Activated CD8-positive, alpha-beta T cell treated with anti-CD3 and anti-CD28 coated beads for 36 hours (primary cell): ENCODE measurements at regions not wholly inside any gene's neighbourhood (a gene's known extent, or its start where the extent isn't known, plus 50 kb on each side); places are given as distances from the start of the nearest gene placed in this dataset.

Experiments
- ATAC-seq: fragments of 200-7000 bp; cut with Tn5 transposase; one replicate; pipeline ENCODE4 v1.10.0; 2021; ENCODE audit warnings: mild to moderate bottlenecking, moderate library complexity
- CTCF ChIA-PET: fragments of 350-600 bp; sonication (Branson Sonifier 250); formaldehyde crosslinking; loops from one replicate; lab custom pipeline; 2021; ENCODE audit warnings: antibody characterized with exemption; lab: Charles Lee
- POLR2A ChIA-PET: fragments of 350-600 bp; sonication (Branson Sonifier 250); formaldehyde crosslinking; loops from one replicate; lab custom pipeline; 2021; ENCODE audit warnings: antibody characterized with exemption; lab: Charles Lee
- DNase-seq: peaks from one replicate; pipeline ENCODE4 v3.0.0-alpha.2; 2020
- H3K27ac Mint-ChIP-seq: one replicate; pipeline ENCODE4 v1.8.0; 2021; ENCODE audit warnings: mild to moderate bottlenecking, mixed read lengths
- H3K27me3 Mint-ChIP-seq: one replicate; pipeline ENCODE4 v1.8.0; 2021; ENCODE audit warnings: mixed read lengths
- H3K36me3 Mint-ChIP-seq: one replicate; pipeline ENCODE4 v1.8.0; 2021; ENCODE audit warnings: low read depth, mixed read lengths
- H3K4me1 Mint-ChIP-seq: one replicate; pipeline ENCODE4 v1.8.0; 2021; ENCODE audit warnings: low read depth, mixed read lengths
- H3K4me3 Mint-ChIP-seq: one replicate; pipeline ENCODE4 v1.8.0; 2021; ENCODE audit warnings: mild to moderate bottlenecking, moderate library complexity, mixed read lengths
- H3K9me3 Mint-ChIP-seq: one replicate; pipeline ENCODE4 v1.8.0; 2021; ENCODE audit warnings: mixed read lengths
- intact Hi-C: fragments of 100-400 bp; cut with micrococcal nuclease; formaldehyde crosslinking; loops from one replicate; pipeline ENCODE4 v1.10.0; 2022
- TF ChIP-seq, protein P1 (sequence below): fragments of 200-600 bp; IDR thresholded peaks from one replicate; pipeline ENCODE4 v1.8.0; 2022; ENCODE audit warnings: antibody characterized with exemption, mild to moderate bottlenecking

DNA sequence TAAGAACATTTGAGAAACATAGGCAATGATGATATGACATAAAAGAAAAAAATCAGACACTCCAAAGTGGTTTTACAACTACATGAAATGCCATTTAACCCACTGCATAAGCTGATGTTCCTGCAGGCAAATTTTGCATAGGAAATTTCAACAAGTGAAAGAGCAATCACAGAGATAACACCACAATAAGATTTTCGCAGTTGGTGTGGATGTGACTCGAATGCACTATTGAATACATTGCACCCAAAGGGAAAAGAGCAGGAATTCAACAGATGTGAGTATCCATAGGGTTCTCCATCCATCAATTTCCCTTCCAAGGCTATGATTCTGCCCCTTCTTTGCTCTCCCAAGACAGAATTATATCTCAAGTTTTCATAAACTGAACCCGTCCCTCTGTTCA is 456.1 kb downstream of the RAP2B start:
- H3K4me3 Mint-ChIP-seq, result no peak overlapping the region
- H3K36me3 Mint-ChIP-seq, result peaks cover 8% of the 10 kb centered on the region
- CTCF ChIA-PET, result no interaction called here
- DNase-seq, result no peak
- peaks cover 18% of the 10 kb centered on the region for H3K4me1 Mint-ChIP-seq
- no peak overlapping the region for H3K27ac Mint-ChIP-seq
- H3K27me3 Mint-ChIP-seq, result no peaks in the 10 kb centered on the region
- TF ChIP-seq, protein P1, sequence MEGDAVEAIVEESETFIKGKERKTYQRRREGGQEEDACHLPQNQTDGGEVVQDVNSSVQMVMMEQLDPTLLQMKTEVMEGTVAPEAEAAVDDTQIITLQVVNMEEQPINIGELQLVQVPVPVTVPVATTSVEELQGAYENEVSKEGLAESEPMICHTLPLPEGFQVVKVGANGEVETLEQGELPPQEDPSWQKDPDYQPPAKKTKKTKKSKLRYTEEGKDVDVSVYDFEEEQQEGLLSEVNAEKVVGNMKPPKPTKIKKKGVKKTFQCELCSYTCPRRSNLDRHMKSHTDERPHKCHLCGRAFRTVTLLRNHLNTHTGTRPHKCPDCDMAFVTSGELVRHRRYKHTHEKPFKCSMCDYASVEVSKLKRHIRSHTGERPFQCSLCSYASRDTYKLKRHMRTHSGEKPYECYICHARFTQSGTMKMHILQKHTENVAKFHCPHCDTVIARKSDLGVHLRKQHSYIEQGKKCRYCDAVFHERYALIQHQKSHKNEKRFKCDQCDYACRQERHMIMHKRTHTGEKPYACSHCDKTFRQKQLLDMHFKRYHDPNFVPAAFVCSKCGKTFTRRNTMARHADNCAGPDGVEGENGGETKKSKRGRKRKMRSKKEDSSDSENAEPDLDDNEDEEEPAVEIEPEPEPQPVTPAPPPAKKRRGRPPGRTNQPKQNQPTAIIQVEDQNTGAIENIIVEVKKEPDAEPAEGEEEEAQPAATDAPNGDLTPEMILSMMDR, result no peak
- intact Hi-C loops, result no loop called here
- POLR2A ChIA-PET, result no interaction called here
- ATAC-seq, result no peak
- peaks cover 8% of the 10 kb centered on the region for H3K9me3 Mint-ChIP-seq

DNA sequence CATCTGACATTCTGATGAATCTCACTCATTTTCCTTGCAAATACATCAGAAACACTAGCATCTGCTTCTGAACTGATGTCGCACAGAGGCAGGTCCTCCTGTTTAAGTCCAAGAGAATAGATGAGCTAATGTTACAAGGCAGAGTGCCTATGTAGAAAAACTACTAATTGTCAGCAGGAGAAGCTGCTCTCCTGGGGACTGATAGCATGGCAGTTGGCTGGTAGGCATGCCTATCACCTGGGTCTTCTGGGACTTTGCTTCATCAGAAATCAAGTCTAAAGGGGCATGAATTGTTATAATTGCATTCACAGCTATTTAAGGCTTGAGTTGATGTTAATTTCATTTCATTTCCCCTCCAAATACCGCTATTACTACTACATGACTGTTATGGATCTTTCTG is 457.2 kb downstream of the RAP2B start:
- H3K36me3 Mint-ChIP-seq, result peaks cover 12% of the 10 kb centered on the region
- peaks cover 11% of the 10 kb centered on the region for H3K9me3 Mint-ChIP-seq
- H3K27ac Mint-ChIP-seq, result no peak overlapping the region
- intact Hi-C loops, result no loop called here
- POLR2A ChIA-PET, result no interaction called here
- DNase-seq (no peak), ATAC-seq (no peak)
- H3K4me1 Mint-ChIP-seq, result peaks cover 28% of the 10 kb centered on the region
- H3K4me3 Mint-ChIP-seq, result no peak overlapping the region
- TF ChIP-seq, protein P1, result no peak
- H3K27me3 Mint-ChIP-seq, result no peaks in the 10 kb centered on the region
- CTCF ChIA-PET, result no interaction called here

DNA sequence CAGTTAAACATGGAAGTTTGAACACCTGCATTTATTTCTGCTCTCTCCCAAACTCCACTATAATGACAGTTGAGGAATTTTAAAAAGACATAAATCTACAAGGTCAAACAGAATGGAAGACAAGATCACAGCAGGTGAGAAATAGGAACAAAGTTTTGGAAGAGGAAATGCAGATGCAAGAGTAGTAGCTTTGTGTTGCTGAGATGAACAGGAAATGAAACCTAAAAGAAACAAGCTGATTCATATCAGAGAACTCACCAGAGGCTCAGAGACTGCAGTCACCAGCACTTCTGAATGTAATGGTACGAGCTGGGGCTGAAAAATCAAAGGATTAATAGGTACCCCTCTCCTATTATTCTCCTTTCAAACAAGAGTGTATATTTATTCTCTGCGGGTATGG is 459.9 kb downstream of the RAP2B start:
- Mint-ChIP-seq H3K9me3 (peaks cover 15% of the 10 kb centered on the region), H3K4me3 (peak overlapping the region; percentile 15), H3K4me1 (peaks cover 51% of the 10 kb centered on the region), H3K27me3 (no peaks in the 10 kb centered on the region), H3K27ac (peak overlapping the region; percentile 70), H3K36me3 (peaks cover 17% of the 10 kb centered on the region)
- DNase-seq (peak; percentile 35), ATAC-seq (peak; percentile 70)
- intact Hi-C loops, result loop anchor here (10.0 kb wide), 2 partner anchors 337 to 457 kb away; partner anchors contain the start of gene RAP2B
- TF ChIP-seq, protein P1, result no peak
- ChIA-PET POLR2A (no interaction called here), CTCF (interaction anchor here (1.0 to 1.6 kb wide), 4 partner anchors 8 to 144 kb away, joined by 3 read pairs; no protein-coding TSS in a partner anchor)

DNA sequence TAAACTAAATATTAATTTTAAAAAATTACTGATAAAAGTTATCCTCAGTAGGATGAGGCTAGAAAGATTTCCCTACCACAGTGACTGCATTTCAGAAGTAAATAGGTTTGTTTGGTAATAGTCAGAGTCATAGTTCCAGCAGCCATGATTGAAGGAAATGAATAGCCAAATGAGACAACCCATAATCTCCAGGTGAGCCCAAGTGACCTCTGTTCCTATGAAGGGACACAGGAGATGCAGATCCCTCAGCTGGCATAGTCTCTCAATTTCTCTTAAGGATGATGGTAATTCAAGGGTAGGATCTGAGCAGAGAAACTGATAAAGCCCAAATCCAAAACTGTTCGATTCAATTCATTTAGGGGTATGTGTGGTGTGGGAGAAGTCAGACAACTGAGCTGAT is 461.8 kb downstream of the RAP2B start:
- CTCF ChIA-PET, result no interaction called here
- TF ChIP-seq, protein P1, result no peak
- POLR2A ChIA-PET, result interaction anchor here (0.9 kb wide), 1 partner anchor 20 kb away, joined by 3 read pairs; no protein-coding TSS in a partner anchor
- no peak overlapping the region for H3K4me3 Mint-ChIP-seq
- peaks cover 15% of the 10 kb centered on the region for H3K9me3 Mint-ChIP-seq
- intact Hi-C loops, result loop anchor here (10.0 kb wide), 2 partner anchors 339 to 459 kb away; partner anchors contain the start of gene RAP2B
- no peaks in the 10 kb centered on the region for H3K27me3 Mint-ChIP-seq
- peaks cover 17% of the 10 kb centered on the region for H3K36me3 Mint-ChIP-seq
- H3K27ac Mint-ChIP-seq, result peak overlapping the region; percentile 90
- no peak for DNase-seq
- ATAC-seq, result peak; percentile 6
- H3K4me1 Mint-ChIP-seq, result peaks cover 64% of the 10 kb centered on the region

DNA sequence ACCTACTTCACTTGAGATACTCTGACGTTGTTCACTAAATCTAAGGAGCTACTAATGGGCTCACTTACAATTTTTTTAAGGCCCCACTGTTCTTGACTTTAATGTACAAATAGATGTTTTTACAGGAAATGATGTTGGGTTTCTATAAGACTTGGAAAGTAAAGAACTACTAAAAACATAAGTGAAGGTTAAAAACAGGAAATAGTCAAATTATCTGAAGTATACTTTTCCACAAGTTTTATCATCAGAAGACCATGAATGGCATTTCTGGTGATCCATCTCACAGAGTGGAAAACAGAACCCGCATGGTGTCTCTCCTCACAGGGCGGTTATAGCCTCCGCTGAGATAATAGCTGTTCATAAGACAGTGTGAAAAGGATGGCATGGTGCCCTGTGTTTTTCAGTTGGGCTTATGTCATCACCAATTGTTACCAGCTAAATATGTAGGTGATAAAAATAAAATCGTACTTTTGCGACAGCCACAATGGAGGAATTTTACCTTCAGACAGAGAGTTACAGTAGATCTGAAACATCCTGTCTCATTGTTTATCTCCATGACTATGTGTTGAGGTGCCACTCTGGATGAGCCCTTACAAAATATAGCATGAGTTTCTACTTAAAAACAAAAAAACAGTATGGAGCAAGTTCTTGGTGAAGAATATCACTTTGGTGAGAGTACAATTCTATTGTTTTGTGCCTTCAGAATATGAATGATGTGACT is 462.4 kb downstream of the RAP2B start:
- CTCF ChIA-PET, result interaction anchor here (1.2 kb wide), 1 partner anchor 464 kb away, joined by 3 read pairs; no protein-coding TSS in a partner anchor
- TF ChIP-seq, protein P1, result no peak
- intact Hi-C loops, result loop anchor here (10.0 kb wide), 2 partner anchors 340 to 460 kb away; partner anchors contain the start of gene RAP2B

More for the DNA sequence above, 462.4 kb downstream of the RAP2B start:
- H3K27me3 Mint-ChIP-seq, result no peaks in the 10 kb centered on the region
- H3K27ac Mint-ChIP-seq, result peak overlapping the region; percentile 90
- H3K4me3 Mint-ChIP-seq, result no peak overlapping the region
- peak; percentile 33 for DNase-seq
- H3K4me1 Mint-ChIP-seq, result peaks cover 67% of the 10 kb centered on the region
- H3K36me3 Mint-ChIP-seq, result peaks cover 17% of the 10 kb centered on the region
- POLR2A ChIA-PET, result interaction anchor here (0.9 kb wide), 1 partner anchor 20 kb away, joined by 3 read pairs; no protein-coding TSS in a partner anchor
- peaks cover 15% of the 10 kb centered on the region for H3K9me3 Mint-ChIP-seq
- ATAC-seq, result peak; percentile 47
